ENCODE measurements at regions not wholly inside any gene's neighbourhood (a gene's known extent, or its start where the extent isn't known, plus 50 kb on each side); places are given as distances from the start of the nearest gene placed in this dataset.

GRCh38 chr2:19809206-19809605 is 92.6 kb downstream of the TTC32 start:
- DNase-seq (ENCODE audit: low read depth, low spot score), result no peak

- DNase-seq (ENCODE audit: low read depth, low spot score), result no peak
Measured at GRCh38 chr2:19807866-19808265, 93.9 kb downstream of the TTC32 start.

GRCh38 chr2:19807346-19807745 is 94.4 kb downstream of the TTC32 start:
- DNase-seq (ENCODE audit: low read depth, low spot score), result no peak

- DNase-seq (ENCODE audit: low read depth, low spot score), result no peak
Measured at GRCh38 chr2:19806591-19806990, 95.2 kb downstream of the TTC32 start.

- DNase-seq (ENCODE audit: low read depth, low spot score), result no peak
Measured at GRCh38 chr2:19806131-19806530, 95.7 kb downstream of the TTC32 start.

GRCh38 chr2:19805266-19805665 is 96.5 kb downstream of the TTC32 start:
- DNase-seq (ENCODE audit: low read depth, low spot score), result no peak

- DNase-seq (ENCODE audit: low read depth, low spot score), result no peak
Measured at GRCh38 chr2:19804639-19805260, 97.0 kb downstream of the TTC32 start.

- no peak for DNase-seq (ENCODE audit: low read depth, low spot score)
Measured at GRCh38 chr2:19802086-19802841, 99.5 kb downstream of the TTC32 start.

GRCh38 chr2:19801367-19802080 is 100.3 kb downstream of the TTC32 start:
- peak; percentile 52 for DNase-seq (ENCODE audit: low read depth, low spot score)

GRCh38 chr2:19800796-19801195 is 101.0 kb downstream of the TTC32 start:
- no peak for DNase-seq (ENCODE audit: low read depth, low spot score)

GRCh38 chr2:19799881-19800780 is 101.7 kb downstream of the TTC32 start:
- peak; percentile 83 for DNase-seq (ENCODE audit: low read depth, low spot score)

GRCh38 chr2:19797871-19798270 is 103.9 kb downstream of the TTC32 start:
- no peak for DNase-seq (ENCODE audit: low read depth, low spot score)

GRCh38 chr2:19797243-19797810 is 104.5 kb downstream of the TTC32 start:
- DNase-seq (ENCODE audit: low read depth, low spot score), result no peak

GRCh38 chr2:19796035-19796695 is 105.6 kb downstream of the TTC32 start:
- DNase-seq (ENCODE audit: low read depth, low spot score), result no peak

- no peak for DNase-seq (ENCODE audit: low read depth, low spot score)
Measured at GRCh38 chr2:19793132-19793750, 108.5 kb downstream of the TTC32 start.

GRCh38 chr2:19790291-19790690 is 111.5 kb downstream of the TTC32 start:
- no peak for DNase-seq (ENCODE audit: low read depth, low spot score)

GRCh38 chr2:19787134-19787533 is 114.6 kb downstream of the TTC32 start:
- no peak for DNase-seq (ENCODE audit: low read depth, low spot score)

- DNase-seq (ENCODE audit: low read depth, low spot score), result peak; percentile 51
Measured at GRCh38 chr2:19786408-19787058, 115.2 kb downstream of the TTC32 start.

GRCh38 chr2:19785867-19786266 is 115.9 kb downstream of the TTC32 start:
- no peak for DNase-seq (ENCODE audit: low read depth, low spot score)

- no peak for DNase-seq (ENCODE audit: low read depth, low spot score)
Measured at GRCh38 chr2:19785447-19785846, 116.3 kb downstream of the TTC32 start.

All from ELF-1 (cell line).